Esophagus squamous epithelium (tissue), 4 donors: ENCODE measurements at regions not wholly inside any gene's neighbourhood (a gene's known extent, or its start where the extent isn't known, plus 50 kb on each side); places are given as distances from the start of the nearest gene placed in this dataset.

Experiments
- CTCF ChIP-seq, 6 experiments: fragments of 450-650 bp in 4 of 6; fragments of 200-600 bp in 2 of 6; sonication (generic) in 2 of 6; IDR thresholded peaks; one replicate each; pipeline ENCODE4 v1.5.1; 2016 to 2019; ENCODE audit warnings: antibody characterized with exemption in 6 of 6, mild to moderate bottlenecking in 4 of 6, moderate library complexity in 4 of 6
- POLR2A ChIP-seq, 4 donors: fragments of 450-650 bp; IDR thresholded peaks; one replicate each; pipeline ENCODE4 v1.6.1; 2017; ENCODE audit warnings: antibody characterized with exemption in 4 of 4, mild to moderate bottlenecking in 4 of 4, moderate library complexity in 3 of 4

- TF ChIP-seq CTCF (IDR thresholded peaks at IDR 0.05) (no peak), POLR2A (IDR thresholded peaks at IDR 0.05) (no peak)
Observed at GRCh38 chr6:14880677-14881076, 365.2 kb upstream of the JARID2 start.
